ENCODE measurements at regions not wholly inside any gene's neighbourhood (a gene's known extent, or its start where the extent isn't known, plus 50 kb on each side); places are given as distances from the start of the nearest gene placed in this dataset.

- TF ChIP-seq POLR2A (IDR thresholded peaks at IDR 0.05) = no peak
- no peak for TF ChIP-seq CTCF (IDR thresholded peaks at IDR 0.05)
- H3K9me3 ChIP-seq = no peaks in the 10 kb centered on the region
- H3K4me1 ChIP-seq = no peaks in the 10 kb centered on the region
- intact Hi-C loops (cut with DNase I) = no loop called here
- no peak for DNase-seq
- no peaks in the 10 kb centered on the region for H3K27me3 ChIP-seq
- WGBS, 2 donors = 98% methylated on average over 1 of the region's 1 CpG
- no peaks in the 10 kb centered on the region for H3K36me3 ChIP-seq
- H3K27ac ChIP-seq = no peak overlapping the region
- H3K4me3 ChIP-seq (replicated peaks in 1 of 3) = no peak overlapping the region
Observed at GRCh38 chr2:5319493-5319892, 372.7 kb upstream of the SOX11 start.

DNA sequence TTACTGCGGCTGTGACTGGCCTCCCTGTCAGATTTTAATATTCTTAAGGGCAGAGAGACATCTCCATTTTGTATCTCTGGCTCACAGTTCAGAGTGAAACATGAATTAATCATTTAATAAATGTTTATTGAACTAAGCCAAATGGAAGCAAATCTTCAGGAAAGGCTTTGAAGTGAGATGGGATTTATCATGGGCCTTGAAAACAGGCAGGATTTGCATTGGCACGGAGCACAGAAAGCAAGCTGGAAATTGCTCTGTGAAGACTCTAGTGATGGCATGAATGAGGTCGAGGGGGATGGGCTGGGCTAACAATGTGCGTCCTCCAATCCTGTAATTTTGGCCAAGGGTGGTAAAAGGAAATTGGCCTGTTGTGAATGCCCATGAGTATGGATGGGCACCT, 369.8 kb upstream of the SOX11 start:
- no peak for TF ChIP-seq CTCF (IDR thresholded peaks at IDR 0.05)
- no peak for TF ChIP-seq POLR2A (IDR thresholded peaks at IDR 0.05)
- Histone ChIP-seq H3K27ac (no peak overlapping the region), H3K4me1 (no peaks in the 10 kb centered on the region), H3K9me3 (no peaks in the 10 kb centered on the region), H3K27me3 (no peaks in the 10 kb centered on the region), H3K4me3 (replicated peaks in 1 of 3) (no peak overlapping the region), H3K36me3 (no peaks in the 10 kb centered on the region)
- DNase-seq = no peak
- intact Hi-C loops (cut with DNase I) = no loop called here
- 77 to 79% methylated on average over 4 of the region's 4 CpGs for WGBS, 2 donors

GRCh38 chr2:5325523-5325922, 366.7 kb upstream of the SOX11 start:
- Histone ChIP-seq H3K4me1 (no peaks in the 10 kb centered on the region), H3K4me3 (replicated peaks in 1 of 3) (no peak overlapping the region), H3K27ac (no peak overlapping the region), H3K36me3 (no peaks in the 10 kb centered on the region), H3K27me3 (no peaks in the 10 kb centered on the region), H3K9me3 (no peaks in the 10 kb centered on the region)
- no peak for DNase-seq
- 95 to 97% methylated on average over 23 of the region's 23 CpGs for WGBS, 2 donors
- TF ChIP-seq POLR2A (IDR thresholded peaks at IDR 0.05) (no peak), CTCF (IDR thresholded peaks at IDR 0.05) (no peak)
- intact Hi-C loops (cut with DNase I) = no loop called here

DNA sequence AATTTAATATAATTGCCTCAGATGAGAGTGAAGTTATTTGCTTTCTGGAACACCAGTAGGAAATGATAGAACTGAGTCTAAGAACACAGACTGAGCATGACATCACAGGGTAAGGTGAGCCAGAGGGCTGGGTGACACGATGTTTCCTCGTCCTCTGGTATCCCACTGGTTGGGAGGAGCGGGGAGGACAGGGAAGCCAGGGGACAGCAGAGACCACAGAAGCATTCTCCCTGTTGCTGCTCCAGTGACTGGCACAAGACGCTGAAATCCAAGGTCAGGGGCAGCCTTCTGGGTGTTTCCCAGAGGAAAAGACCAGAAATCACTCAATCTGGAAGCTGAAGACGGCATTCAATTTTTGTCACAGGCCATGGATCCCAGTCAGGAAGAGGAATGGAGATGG, 363.4 kb upstream of the SOX11 start:
- 73 to 87% methylated on average over 5 of the region's 5 CpGs for WGBS, 2 donors
- intact Hi-C loops (cut with DNase I) = no loop called here
- Histone ChIP-seq H3K27ac (no peak overlapping the region), H3K36me3 (no peaks in the 10 kb centered on the region), H3K27me3 (no peaks in the 10 kb centered on the region), H3K4me3 (replicated peaks in 1 of 3) (no peak overlapping the region), H3K4me1 (no peaks in the 10 kb centered on the region), H3K9me3 (no peaks in the 10 kb centered on the region)
- TF ChIP-seq CTCF (IDR thresholded peaks at IDR 0.05) (no peak), POLR2A (IDR thresholded peaks at IDR 0.05) (no peak)
- no peak for DNase-seq

GRCh38 chr2:5329763-5330162, 362.4 kb upstream of the SOX11 start:
- Histone ChIP-seq H3K27me3 (no peaks in the 10 kb centered on the region), H3K9me3 (no peaks in the 10 kb centered on the region), H3K27ac (no peak overlapping the region), H3K4me1 (no peaks in the 10 kb centered on the region), H3K4me3 (replicated peaks in 1 of 3) (no peak overlapping the region), H3K36me3 (no peaks in the 10 kb centered on the region)
- no peak for DNase-seq
- WGBS, 2 donors = 90 to 93% methylated on average over 3 of the region's 3 CpGs
- intact Hi-C loops (cut with DNase I) = no loop called here
- TF ChIP-seq CTCF (IDR thresholded peaks at IDR 0.05) (no peak), POLR2A (IDR thresholded peaks at IDR 0.05) (no peak)

Measured in thyroid gland (tissue), 4 donors.